ENCODE measurements at regions not wholly inside any gene's neighbourhood (a gene's known extent, or its start where the extent isn't known, plus 50 kb on each side); places are given as distances from the start of the nearest gene placed in this dataset.
A peak's percentile ranks its signal among the peaks of the same experiment; 100 is the strongest.

- intact Hi-C loops (cut with micrococcal nuclease; ENCODE audit: unreplicated experiment) = no loop called here
Measured at GRCh38 chr5:8864053-8864452, 681.8 kb downstream of the SEMA5A start.

GRCh38 chr5:8865266-8865665 lies 680.6 kb downstream of the SEMA5A start:
- no peak overlapping the region for H3K27ac ChIP-seq (ENCODE audit: extremely low read length, insufficient read depth, low read length)
- no TSS peak for BruUV-seq (replicated peaks)
- ChIA-PET CTCF (ENCODE audit: low intra/inter-chr PET ratio, low total read pairs) (no interaction called here), POLR2A (no interaction called here)
- no peak overlapping the region for H3K4me2 ChIP-seq (ENCODE audit: low read depth, low read length)
- DNase-seq (ENCODE audit: low spot score) (no peak), ATAC-seq (no peak), FAIRE-seq (no peak)
- H3K4me3 ChIP-seq (replicated peaks in 1 of 3; ENCODE audit: insufficient read depth in 1 of 3, low read depth in 2 of 3, low read length in 3 of 3) = no peak overlapping the region
- H3K27me3 ChIP-seq (ENCODE audit: control insufficient read depth in 1 of 2, insufficient read depth in 2 of 2, low read length in 2 of 2) = no peaks in the 10 kb centered on the region
- no peaks in the 10 kb centered on the region for H3K79me2 ChIP-seq (ENCODE audit: insufficient read depth, low read length)
- H4K20me1 ChIP-seq (ENCODE audit: insufficient read depth, low read length) = no peaks in the 10 kb centered on the region
- intact Hi-C loops (cut with micrococcal nuclease; ENCODE audit: unreplicated experiment) (no loop called here), in situ Hi-C loops (cut with HindIII; ENCODE audit: extremely low pct_ligation_motif_present, low pct_unique_long_range_greater_than_20kb) (no loop called here)
- H2AFZ ChIP-seq (ENCODE audit: low read length) = no peak overlapping the region
- H3K9me3 ChIP-seq (ENCODE audit: low read length) = peaks cover 35% of the 10 kb centered on the region
- WGBS (ENCODE audit: low lambda C conversion rate) = 0% methylated on average over 5 of the region's 5 CpGs
- H3K4me1 ChIP-seq (ENCODE audit: insufficient read depth, low read length) = no peaks in the 10 kb centered on the region
- no peaks in the 10 kb centered on the region for H3K36me3 ChIP-seq (replicated peaks in 1 of 2; ENCODE audit: control insufficient read depth in 1 of 2, insufficient read depth in 2 of 2, low read length in 2 of 2)
- H3K9ac ChIP-seq (ENCODE audit: insufficient read depth, low read depth, low read length) = no peak overlapping the region
- TF ChIP-seq PHF8 (CRISPR knock-in tag; IDR thresholded peaks at IDR 0.05) (no peak), POGK (CRISPR knock-in tag; conservative IDR thresholded peaks at IDR 0.05) (no peak), CBX1 (IDR thresholded peaks at IDR 0.05; ENCODE audit: low read depth) (no peak), ZSCAN29 (CRISPR knock-in tag; conservative IDR thresholded peaks at IDR 0.05) (no peak), KAT7 (CRISPR knock-in tag; IDR thresholded peaks at IDR 0.05; ENCODE audit: borderline replicate concordance) (no peak), TCF12 (IDR thresholded peaks at IDR 0.05) (no peak), TCF12 (CRISPR knock-in tag; IDR thresholded peaks at IDR 0.05) (no peak), SAP130 (CRISPR knock-in tag; IDR thresholded peaks at IDR 0.05; ENCODE audit: low read depth) (no peak), EHMT2 (IDR thresholded peaks at IDR 0.05; ENCODE audit: borderline replicate concordance, low read depth, low read length) (no peak), NBN (conservative IDR thresholded peaks at IDR 0.05) (no peak), JUN (CRISPR knock-in tag; IDR thresholded peaks at IDR 0.05) (no peak), SP5 (CRISPR knock-in tag; IDR thresholded peaks at IDR 0.05; ENCODE audit: borderline replicate concordance, low read depth) (no peak), HNF4G (IDR thresholded peaks at IDR 0.05; ENCODE audit: borderline replicate concordance, low read depth, low read length) (no peak), HNF4G (CRISPR knock-in tag; IDR thresholded peaks at IDR 0.05; ENCODE audit: borderline replicate concordance, low read depth) (no peak), ZNF430 (CRISPR knock-in tag; IDR thresholded peaks at IDR 0.05) (no peak), DR1 (CRISPR knock-in tag; IDR thresholded peaks at IDR 0.05) (no peak), FOXA3 (CRISPR knock-in tag; IDR thresholded peaks at IDR 0.05) (no peak)

More at GRCh38 chr5:8864053-8864452, 681.8 kb downstream of the SEMA5A start:
- H3K9ac ChIP-seq (ENCODE audit: insufficient read depth, low read depth, low read length) = no peak overlapping the region
- FAIRE-seq (no peak), ATAC-seq (no peak), DNase-seq (ENCODE audit: low spot score) (no peak)
- WGBS (ENCODE audit: low lambda C conversion rate) = no CpG with 5 or more reads among the region's 4 CpGs
- no peaks in the 10 kb centered on the region for H3K27me3 ChIP-seq (ENCODE audit: control insufficient read depth in 1 of 2, insufficient read depth in 2 of 2, low read length in 2 of 2)
- POLR2A ChIA-PET = no interaction called here
- no peak overlapping the region for H3K4me3 ChIP-seq (replicated peaks in 1 of 3; ENCODE audit: insufficient read depth in 1 of 3, low read depth in 2 of 3, low read length in 3 of 3)
- H3K4me2 ChIP-seq (ENCODE audit: low read depth, low read length) = no peak overlapping the region
- in situ Hi-C loops (cut with HindIII; ENCODE audit: extremely low pct_ligation_motif_present, low pct_unique_long_range_greater_than_20kb) = no loop called here
- H3K4me1 ChIP-seq (ENCODE audit: insufficient read depth, low read length) = no peaks in the 10 kb centered on the region
- BruUV-seq (replicated peaks) = no TSS peak
- CTCF ChIA-PET (ENCODE audit: low intra/inter-chr PET ratio, low total read pairs) = no interaction called here
- no peaks in the 10 kb centered on the region for H3K79me2 ChIP-seq (ENCODE audit: insufficient read depth, low read length)
- TF ChIP-seq SMC3 (IDR thresholded peaks at IDR 0.05; ENCODE audit: low read length) = 0 out of 2 replicates have a peak, but pooled peaks have one; percentile 26
- TF ChIP-seq ZEB1 (IDR thresholded peaks at IDR 0.05; ENCODE audit: insufficient replicate concordance, low read depth) = no peak
- no peaks in the 10 kb centered on the region for H3K36me3 ChIP-seq (replicated peaks in 1 of 2; ENCODE audit: control insufficient read depth in 1 of 2, insufficient read depth in 2 of 2, low read length in 2 of 2)
- no peaks in the 10 kb centered on the region for H4K20me1 ChIP-seq (ENCODE audit: insufficient read depth, low read length)
- no peak overlapping the region for H2AFZ ChIP-seq (ENCODE audit: low read length)
- H3K27ac ChIP-seq (ENCODE audit: extremely low read length, insufficient read depth, low read length) = no peak overlapping the region
- H3K9me3 ChIP-seq (ENCODE audit: low read length) = peaks cover 40% of the 10 kb centered on the region
